GM23248 (cell line): ENCODE measurements at regions not wholly inside any gene's neighbourhood (a gene's known extent, or its start where the extent isn't known, plus 50 kb on each side); places are given as distances from the start of the nearest gene placed in this dataset.

Experiments used
- DNase-seq: peaks from one replicate; pipeline ENCODE4 v3.0.0-alpha.2; 2015
- H2AFZ ChIP-seq: fragments of 200-600 bp; sonication (generic); 2 replicates; pipeline ENCODE4 v1.6.1; 2016; ENCODE audit warnings: antibody characterized with exemption
- H3F3A ChIP-seq: fragments of 200-600 bp; sonication (generic); 2 replicates; pipeline ENCODE4 v1.6.1; 2016; ENCODE audit warnings: mild to moderate bottlenecking, antibody characterized with exemption, mixed run types; ENCODE audit not compliant: insufficient read depth
- H3K27ac ChIP-seq: fragments of 200-600 bp; sonication (generic); 2 replicates; pipeline ENCODE4 v1.5.1; 2016; ENCODE audit warnings: mild to moderate bottlenecking
- H3K27me3 ChIP-seq: fragments of 200-600 bp; sonication (generic); replicated peaks from 2 replicates; pipeline ENCODE4 v1.6.1; 2016; ENCODE audit warnings: mild to moderate bottlenecking; ENCODE audit not compliant: insufficient read depth
- H3K36me3 ChIP-seq: fragments of 200-600 bp; sonication (generic); 2 replicates; pipeline ENCODE4 v1.6.1; 2016; ENCODE audit warnings: low read depth, mild to moderate bottlenecking
- H3K4me1 ChIP-seq: fragments of 200-600 bp; sonication (generic); 2 replicates; pipeline ENCODE4 v1.6.1; 2016; ENCODE audit warnings: mild to moderate bottlenecking; ENCODE audit not compliant: insufficient read depth
- H3K4me2 ChIP-seq: fragments of 200-600 bp; sonication (generic); one replicate; pipeline ENCODE4 v1.6.1; 2016; ENCODE audit warnings: mild to moderate bottlenecking; ENCODE audit not compliant: unreplicated experiment
- H3K4me3 ChIP-seq: fragments of 200-600 bp; sonication (generic); 2 replicates; pipeline ENCODE4 v1.5.1; 2016; ENCODE audit warnings: mild to moderate bottlenecking
- H3K79me2 ChIP-seq: fragments of 200-600 bp; sonication (generic); 2 replicates; pipeline ENCODE4 v1.6.1; 2016; ENCODE audit warnings: mild to moderate bottlenecking; ENCODE audit not compliant: insufficient read depth
- H3K9ac ChIP-seq: fragments of 200-600 bp; sonication (generic); 2 replicates; pipeline ENCODE4 v1.6.1; 2016; ENCODE audit warnings: mild to moderate bottlenecking
- H3K9me2 ChIP-seq: fragments of 200-600 bp; sonication (generic); 2 replicates; pipeline ENCODE4 v1.6.1; 2016; ENCODE audit warnings: mixed run types, mild to moderate bottlenecking, moderate library complexity; ENCODE audit not compliant: insufficient read depth
- H3K9me3 ChIP-seq: fragments of 200-600 bp; sonication (generic); one replicate; pipeline ENCODE4 v1.6.1; 2017; ENCODE audit warnings: low read depth
- H4K20me1 ChIP-seq: fragments of 200-600 bp; sonication (generic); 2 replicates; pipeline ENCODE4 v1.6.0; 2016; ENCODE audit not compliant: insufficient read depth
- EZH2 ChIP-seq: fragments of 200-600 bp; sonication (generic); IDR thresholded peaks from 2 replicates; pipeline ENCODE4 v1.6.1; 2018; ENCODE audit warnings: antibody characterized with exemption, mild to moderate bottlenecking; ENCODE audit not compliant: insufficient read depth, poor library complexity, severe bottlenecking
- EZH2phosphoT487 ChIP-seq: fragments of 200-600 bp; sonication (generic); IDR thresholded peaks from 2 replicates; pipeline ENCODE4 v1.6.1; 2018; ENCODE audit warnings: antibody characterized with exemption, moderate library complexity, mild to moderate bottlenecking, low read depth; ENCODE audit not compliant: insufficient read depth
- WGBS, 2 experiments: methylation state at CpG; one replicate each; pipeline ENCODE4 v1.1.6; 2015 to 2017; ENCODE audit warnings: low lambda C conversion rate in 2 of 2, low coverage in 1 of 2; ENCODE audit errors: missing lambda C conversion rate in 2 of 2; 5-methylcytosine and 5-hydroxymethylcytosine counted together
- in situ Hi-C: fragments of 300-500 bp; cut with MboI; formaldehyde crosslinking; loops from 2 replicates; pipeline ENCODE4 v1.15.0; 2020

DNA sequence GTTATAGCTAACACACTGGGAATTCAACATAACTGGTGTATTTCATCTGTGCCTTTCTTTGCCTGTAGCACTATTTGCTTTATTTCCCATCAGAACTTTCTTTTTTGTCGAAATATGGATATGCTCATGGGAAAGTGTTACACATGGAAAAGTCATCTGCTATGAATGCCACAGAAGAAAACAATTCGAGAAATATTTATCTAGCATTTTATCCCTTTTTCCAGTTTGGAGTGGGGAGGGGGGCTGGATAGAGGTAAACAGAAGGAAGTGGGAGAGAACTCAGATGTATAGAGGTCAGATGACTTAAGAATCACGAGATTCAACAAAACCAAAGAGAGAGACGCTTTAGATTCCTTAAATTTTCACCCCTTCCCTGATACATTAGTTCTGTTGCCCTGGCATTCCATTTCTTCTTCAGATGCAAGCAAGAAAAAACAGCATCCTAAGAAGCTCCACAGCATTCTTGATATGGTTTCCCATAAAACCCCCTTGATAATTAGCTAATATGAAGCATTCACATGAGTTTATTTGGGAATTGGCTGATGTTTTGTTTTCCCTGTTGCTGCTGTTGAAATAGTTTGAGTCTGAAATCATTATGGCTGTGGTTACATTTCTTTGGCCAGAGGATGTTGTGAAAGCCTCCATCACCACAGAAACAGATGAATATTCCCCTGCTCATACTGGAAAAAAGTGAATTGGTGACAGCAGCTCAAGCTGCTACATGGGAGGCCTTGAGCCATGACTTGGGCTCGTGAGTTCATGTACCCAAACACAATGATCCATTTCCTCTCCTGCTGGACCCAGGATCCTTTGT is 335.8 kb upstream of the DAB2 start:
- no peaks in the 10 kb centered on the region for H3K9me2 ChIP-seq
- peak overlapping the region; percentile 96 for H3K27ac ChIP-seq
- H3K36me3 ChIP-seq = no peaks in the 10 kb centered on the region
- 0 to 2% methylated on average over 5 of the region's 5 CpGs for WGBS, 2 experiments
- H3K4me2 ChIP-seq = peak overlapping the region; percentile 80
- peaks cover 51% of the 10 kb centered on the region for H3K4me1 ChIP-seq
- peak; percentile 94 for DNase-seq
- H3K9me3 ChIP-seq = no peaks in the 10 kb centered on the region
- H3F3A ChIP-seq = peaks cover 45% of the 10 kb centered on the region
- in situ Hi-C loops = no loop called here
- H2AFZ ChIP-seq = peak overlapping the region; percentile 45
- peak overlapping the region; percentile 77 for H3K9ac ChIP-seq
- no peaks in the 10 kb centered on the region for H4K20me1 ChIP-seq
- H3K27me3 ChIP-seq = no peaks in the 10 kb centered on the region
- peak overlapping the region; percentile 49 for H3K4me3 ChIP-seq
- H3K79me2 ChIP-seq = no peaks in the 10 kb centered on the region
- TF ChIP-seq EZH2phosphoT487 (peak; percentile 87), EZH2 (no peak)

DNA sequence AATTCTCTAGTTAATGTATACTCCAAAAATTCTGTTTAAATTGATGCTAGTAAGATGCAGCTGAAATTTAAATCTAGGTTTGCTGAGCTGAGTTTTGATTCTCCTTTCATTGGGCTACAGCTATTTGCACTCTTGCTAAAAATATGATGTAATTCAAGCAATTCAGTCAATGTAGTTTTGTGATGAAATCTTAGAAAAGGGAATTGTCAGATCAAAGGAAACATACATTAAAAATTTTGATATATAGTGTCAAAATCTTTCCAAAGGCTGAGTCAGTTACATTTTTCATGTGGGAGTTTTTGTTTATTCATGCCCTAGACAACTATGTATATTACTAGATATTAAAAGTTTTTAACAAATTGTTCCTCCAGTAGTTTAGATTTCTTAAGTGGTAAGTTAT is 334.9 kb upstream of the DAB2 start:
- no peak for TF ChIP-seq EZH2phosphoT487
- TF ChIP-seq EZH2 = no peak
- H3K9me2 ChIP-seq = no peaks in the 10 kb centered on the region
- no peaks in the 10 kb centered on the region for H3K79me2 ChIP-seq
- peaks cover 40% of the 10 kb centered on the region for H3F3A ChIP-seq
- peak; percentile 38 for DNase-seq
- peak overlapping the region; percentile 45; the same call in 1 of the 2 replicates for H2AFZ ChIP-seq
- H3K27me3 ChIP-seq = no peaks in the 10 kb centered on the region
- H3K4me1 ChIP-seq = peaks cover 46% of the 10 kb centered on the region
- no peaks in the 10 kb centered on the region for H3K36me3 ChIP-seq
- peak overlapping the region; percentile 80 for H3K4me2 ChIP-seq
- no peaks in the 10 kb centered on the region for H4K20me1 ChIP-seq
- peak overlapping the region; percentile 96 for H3K27ac ChIP-seq
- H3K9ac ChIP-seq = peak overlapping the region; percentile 77
- 0 out of 2 replicates have a peak overlapping the region, but pooled peaks have one; percentile 49 for H3K4me3 ChIP-seq
- in situ Hi-C loops = no loop called here
- no peaks in the 10 kb centered on the region for H3K9me3 ChIP-seq

DNA sequence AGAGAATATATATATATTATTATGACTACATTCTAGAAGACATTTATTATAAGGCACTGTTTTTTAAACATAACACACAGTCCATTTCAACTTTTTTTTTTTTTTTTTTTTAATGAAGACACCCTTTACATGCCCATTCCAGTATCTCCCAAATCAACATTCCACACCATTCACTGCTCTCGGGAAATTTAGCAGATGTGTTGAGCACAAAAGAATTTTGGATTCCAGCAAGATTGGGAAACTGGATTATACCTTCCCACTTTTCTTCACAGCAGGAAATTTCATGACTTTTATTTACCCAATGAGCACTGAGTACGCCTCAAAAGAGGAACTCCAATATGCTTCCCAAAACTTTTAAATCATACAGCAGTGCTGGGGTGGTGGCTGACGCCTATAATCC is 333.6 kb upstream of the DAB2 start:
- Histone ChIP-seq H3K36me3 (no peaks in the 10 kb centered on the region), H3K4me1 (peaks cover 45% of the 10 kb centered on the region), H3K9ac (no peak overlapping the region), H2AFZ (no peak overlapping the region), H3K9me2 (no peaks in the 10 kb centered on the region), H3K27ac (no peak overlapping the region), H3K4me3 (no peak overlapping the region), H4K20me1 (no peaks in the 10 kb centered on the region), H3K27me3 (no peaks in the 10 kb centered on the region), H3K9me3 (no peaks in the 10 kb centered on the region), H3F3A (peaks cover 40% of the 10 kb centered on the region), H3K4me2 (no peak overlapping the region), H3K79me2 (no peaks in the 10 kb centered on the region)
- TF ChIP-seq EZH2phosphoT487 (no peak), EZH2 (no peak)
- WGBS, 2 experiments = 94 to 96% methylated on average over 3 of the region's 3 CpGs
- in situ Hi-C loops = no loop called here
- DNase-seq = no peak

DNA sequence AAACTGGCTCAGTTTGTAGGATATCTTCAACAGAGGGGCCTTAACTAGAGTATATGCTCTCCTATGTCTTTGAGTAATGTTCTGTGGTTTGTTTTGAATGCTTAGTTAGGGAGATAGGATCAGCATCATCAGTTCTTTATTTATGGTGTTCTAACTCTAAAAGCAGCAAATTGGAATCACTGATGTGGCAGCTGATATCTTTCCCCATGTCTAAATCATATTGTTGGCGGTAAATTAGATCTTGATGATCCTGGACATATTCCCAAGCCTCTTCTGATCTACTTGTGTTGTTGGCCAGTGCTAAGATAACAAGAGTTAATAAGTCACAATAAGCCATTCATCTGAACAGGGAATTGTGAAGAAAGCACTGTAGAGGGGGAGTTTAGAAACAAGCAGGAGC is 332.4 kb upstream of the DAB2 start:
- Histone ChIP-seq H3K9me2 (no peaks in the 10 kb centered on the region), H3K79me2 (no peaks in the 10 kb centered on the region), H3K4me2 (no peak overlapping the region), H3K27me3 (no peaks in the 10 kb centered on the region), H2AFZ (no peak overlapping the region), H3K4me3 (no peak overlapping the region), H3K4me1 (peaks cover 45% of the 10 kb centered on the region), H3K9me3 (no peaks in the 10 kb centered on the region), H3F3A (peaks cover 38% of the 10 kb centered on the region), H3K27ac (no peak overlapping the region), H4K20me1 (no peaks in the 10 kb centered on the region), H3K36me3 (no peaks in the 10 kb centered on the region), H3K9ac (no peak overlapping the region)
- peak; percentile 4 for DNase-seq
- TF ChIP-seq EZH2phosphoT487 = no peak
- no peak for TF ChIP-seq EZH2
- in situ Hi-C loops = no loop called here
- WGBS, 2 experiments = 93 to 100% methylated on average over 1 of the region's 1 CpG
